Adrenal gland (tissue), 9 donors: ENCODE measurements at regions not wholly inside any gene's neighbourhood (a gene's known extent, or its start where the extent isn't known, plus 50 kb on each side); places are given as distances from the start of the nearest gene placed in this dataset.

Experiments used
- DNase-seq, 7 donors: peaks; one replicate each; pipeline ENCODE4 v3.0.0-alpha.2; 2019 to 2020
- H3K27ac ChIP-seq, 5 donors: fragments of 200-600 bp; sonication (generic) in 4 of 5; 1 replicate in 3 of 5; 2 replicates in 2 of 5; pipeline versions ENCODE4 v1.5.1 to v1.8.0; 2016 to 2020; ENCODE audit warnings: mild to moderate bottlenecking in 1 of 5
- H3K27me3 ChIP-seq: fragments of 200-600 bp; 2 replicates; pipeline ENCODE4 v1.8.0; 2021
- H3K36me3 ChIP-seq, 2 donors: fragments of 200-600 bp; replicated peaks in 1 of 2; 1 replicate in 1 of 2; 2 replicates in 1 of 2; pipeline versions ENCODE4 v1.5.1 to v1.8.0; 2018 to 2022
- H3K4me1 ChIP-seq, 2 donors: fragments of 200-600 bp; replicated peaks in 1 of 2; 1 replicate in 1 of 2; 2 replicates in 1 of 2; pipeline versions ENCODE4 v1.5.1 to v1.8.0; 2018 to 2021
- H3K4me3 ChIP-seq, 4 donors: fragments of 200-600 bp; sonication (generic) in 3 of 4; one replicate each; pipeline ENCODE4 v1.5.1; 2016 to 2018
- H3K9me3 ChIP-seq, 3 donors: fragments of 200-600 bp; sonication (generic) in 1 of 3; replicated peaks in 1 of 3; 1 replicate in 2 of 3; 2 replicates in 1 of 3; pipeline versions ENCODE4 v1.5.1 to v1.8.0; 2016 to 2021
- CTCF ChIP-seq, 6 experiments: fragments of 450-650 bp in 4 of 6; fragments of 200-600 bp in 2 of 6; sonication (generic) in 1 of 6; IDR thresholded peaks; 1 replicate in 5 of 6; 2 replicates in 1 of 6; pipeline versions ENCODE4 v1.5.1 to v1.8.0; 2016 to 2021; ENCODE audit warnings: antibody characterized with exemption in 6 of 6, mild to moderate bottlenecking in 2 of 6, moderate library complexity in 1 of 6
- POLR2A ChIP-seq, 2 donors: fragments of 450-650 bp; IDR thresholded peaks; one replicate each; pipeline ENCODE4 v1.6.1; 2017; ENCODE audit warnings: antibody characterized with exemption in 2 of 2, mild to moderate bottlenecking in 2 of 2, moderate library complexity in 1 of 2
- WGBS, 4 donors: extraction: QIAGEN DNeasy Blood & Tissue Kit in 2 of 4; methylation state at CpG; one replicate each; pipeline versions ENCODE4 v1.1.5 to v1.1.7; 2013 to 2017; 5-methylcytosine and 5-hydroxymethylcytosine counted together
- intact Hi-C, 2 donors: fragments of 100-400 bp; cut with DNase I; formaldehyde crosslinking; loops; one replicate each; pipeline versions ENCODE4 v1.14.1 to v1.15.0; 2022 to 2023
- donor health status: healthy with polysubstance abuse.
- donor health status: Bipolar disorder and iron deficiency.
- donor health status: DM: yes; HTN: yes; CAD: no.
- donor health status: DM: no; HTN: no; CAD: no.
- donor health status: DM: no; HTN: no; CAD: no.

GRCh38 chr7:130995252-130996081 is 261.5 kb upstream of the KLF14 start:
- Histone ChIP-seq H3K4me1 (peaks cover 59 to 85% of the 10 kb centered on the region in 2 donors), H3K9me3 (no peaks in the 10 kb centered on the region), H3K27me3 (no peaks in the 10 kb centered on the region), H3K4me3 (no peak overlapping the region), H3K36me3 (peaks cover 0 to 6% of the 10 kb centered on the region in 2 donors), H3K27ac (peak overlapping the region; percentile 8 to 83 (median 65))
- 43 to 56% (median 46%) methylated on average over 10 of the region's 10 CpGs for WGBS, 4 donors
- DNase-seq: no peak
- intact Hi-C loops: no loop called here
- TF ChIP-seq CTCF (IDR thresholded peaks at IDR 0.05) (no peak), POLR2A (IDR thresholded peaks at IDR 0.05) (no peak)

DNA sequence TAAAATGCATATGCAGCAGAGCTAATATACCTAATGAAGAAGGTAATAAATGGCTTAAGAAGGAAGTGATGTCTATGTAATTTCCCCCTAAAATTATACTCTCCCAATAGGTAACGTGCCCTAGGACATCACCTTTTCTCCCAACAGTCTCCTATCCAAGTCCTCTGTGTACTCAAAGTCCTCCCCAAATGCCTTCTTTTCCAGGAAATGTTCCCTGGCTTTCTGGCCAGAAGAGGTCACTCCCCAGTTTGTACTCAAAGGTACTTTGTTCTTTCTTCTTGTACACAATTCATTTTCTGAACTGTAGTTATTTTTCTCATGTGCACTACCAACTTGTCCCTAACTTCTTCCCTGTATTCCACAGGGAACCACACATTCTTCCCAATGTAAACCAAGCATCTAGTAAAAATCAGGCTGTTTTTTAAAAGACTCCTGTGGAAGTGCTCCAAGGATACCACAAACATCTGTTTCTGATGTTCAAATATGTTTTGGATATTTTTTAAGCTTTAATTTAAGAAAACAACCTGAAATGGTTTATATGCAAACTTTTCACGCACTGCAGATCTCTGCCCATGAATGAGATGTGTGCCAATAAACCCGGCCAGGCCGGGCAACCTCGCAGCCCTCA is 262.3 kb upstream of the KLF14 start:
- H3K9me3 ChIP-seq: no peaks in the 10 kb centered on the region
- 23 to 35% (median 25%) methylated on average over 5 of the region's 5 CpGs for WGBS, 4 donors
- H3K27me3 ChIP-seq: no peaks in the 10 kb centered on the region
- peaks cover 59 to 82% of the 10 kb centered on the region in 2 donors for H3K4me1 ChIP-seq
- no peak for TF ChIP-seq CTCF (IDR thresholded peaks at IDR 0.05)
- no peak for TF ChIP-seq POLR2A (IDR thresholded peaks at IDR 0.05)
- no peak for DNase-seq
- peak overlapping the region; percentile 2 to 83 (median 52) for H3K27ac ChIP-seq
- no peaks in the 10 kb centered on the region for H3K36me3 ChIP-seq
- intact Hi-C loops: no loop called here
- no peak overlapping the region for H3K4me3 ChIP-seq

DNA sequence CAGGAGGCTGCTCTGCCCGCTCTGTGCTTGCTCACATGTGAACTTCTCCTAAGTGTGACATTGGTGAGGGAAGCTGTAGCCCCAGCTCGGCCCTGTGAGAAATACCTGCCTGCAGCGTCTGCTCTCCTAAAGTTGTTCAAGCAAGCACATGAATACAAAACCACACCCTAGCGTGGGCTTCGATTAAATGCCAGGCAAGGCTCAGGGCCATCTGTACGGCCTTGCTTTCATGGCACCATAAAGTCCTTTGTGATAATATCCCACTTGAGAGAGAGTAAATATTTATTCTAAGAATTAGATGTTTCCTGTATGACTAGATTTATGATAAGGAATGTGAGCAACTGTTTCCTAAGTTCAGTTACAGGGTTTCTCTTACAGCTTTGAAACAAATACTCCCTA is 262.8 kb upstream of the KLF14 start:
- TF ChIP-seq CTCF (IDR thresholded peaks at IDR 0.05) (no peak), POLR2A (IDR thresholded peaks at IDR 0.05) (no peak)
- Histone ChIP-seq H3K4me1 (peaks cover 59 to 77% of the 10 kb centered on the region in 2 donors), H3K9me3 (no peaks in the 10 kb centered on the region), H3K27me3 (no peaks in the 10 kb centered on the region), H3K36me3 (no peaks in the 10 kb centered on the region), H3K4me3 (no peak overlapping the region), H3K27ac (peak overlapping the region; percentile 2 to 83 (median 52))
- 7 to 19% (median 16%) methylated on average over 6 of the region's 6 CpGs for WGBS, 4 donors
- intact Hi-C loops: no loop called here
- peak in 2 of 7 donors; percentile 42 to 52 for DNase-seq

DNA sequence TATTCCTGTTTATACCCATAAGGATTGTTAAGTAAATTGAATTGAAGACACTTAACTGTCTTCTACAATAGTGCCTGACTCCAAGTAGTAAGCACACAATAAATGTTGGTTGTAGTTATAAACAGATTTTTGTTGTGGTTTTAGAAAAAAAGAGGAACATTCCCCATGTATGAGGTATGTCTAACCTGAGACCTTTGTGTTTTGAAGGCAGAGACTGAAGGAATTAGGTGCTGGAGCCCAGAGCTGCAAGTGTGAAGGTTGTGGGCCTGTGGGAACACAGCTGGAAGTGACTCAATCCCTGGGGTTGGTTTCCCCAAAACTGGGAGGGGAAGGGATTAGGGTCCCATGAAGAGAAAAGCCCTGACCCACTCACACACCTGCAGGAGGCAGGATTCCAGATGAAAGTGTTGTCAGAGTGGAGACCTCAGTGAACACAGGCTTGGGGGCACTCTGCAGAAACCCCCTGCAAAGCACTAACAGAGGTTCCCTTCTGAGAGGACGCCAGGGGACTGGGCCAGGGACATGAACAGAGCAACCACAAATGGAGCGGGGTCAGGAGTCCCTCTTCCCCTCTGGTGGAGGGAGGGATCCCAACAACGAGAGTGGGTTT is 265.1 kb upstream of the KLF14 start:
- peak overlapping the region in 2 of 5 donors; percentile 30 to 31 for H3K27ac ChIP-seq
- no peaks in the 10 kb centered on the region for H3K27me3 ChIP-seq
- peaks cover 0 to 6% (median 0%) of the 10 kb centered on the region in 3 donors for H3K9me3 ChIP-seq
- peaks cover 52 to 61% of the 10 kb centered on the region in 2 donors for H3K4me1 ChIP-seq
- H3K4me3 ChIP-seq: no peak overlapping the region
- TF ChIP-seq CTCF (IDR thresholded peaks at IDR 0.05): no peak
- TF ChIP-seq POLR2A (IDR thresholded peaks at IDR 0.05): no peak
- DNase-seq: no peak
- WGBS, 4 donors: 85 to 94% (median 89%) methylated on average over 3 of the region's 3 CpGs
- no peaks in the 10 kb centered on the region for H3K36me3 ChIP-seq
- intact Hi-C loops: no loop called here
